Fibroblast of lung (primary cell): ENCODE measurements at regions not wholly inside any gene's neighbourhood (a gene's known extent, or its start where the extent isn't known, plus 50 kb on each side); places are given as distances from the start of the nearest gene placed in this dataset.

Experiments used
- DNase-seq, 2 donors: peaks; one replicate each; pipeline versions ENCODE4 v3.0.0 to v3.0.0-alpha.2; 2010; ENCODE audit warnings: low read depth in 2 of 2
- H2AFZ ChIP-seq: 2 replicates; pipeline ENCODE4 v1.5.1; 2012; ENCODE audit warnings: low read length, control low read depth, inconsistent platforms
- H3K27ac ChIP-seq: 2 replicates; pipeline ENCODE4 v1.5.1; 2011; ENCODE audit warnings: low read length, control low read depth; ENCODE audit not compliant: insufficient read depth
- H3K27me3 ChIP-seq: 2 replicates; pipeline ENCODE4 v1.5.1; 2011; ENCODE audit warnings: mild to moderate bottlenecking, low read length; ENCODE audit not compliant: control insufficient read depth, insufficient read depth
- H3K36me3 ChIP-seq: 2 replicates; pipeline ENCODE4 v1.5.1; 2011; ENCODE audit warnings: low read length; ENCODE audit not compliant: control insufficient read depth, insufficient read depth
- H3K4me1 ChIP-seq: 2 replicates; pipeline ENCODE4 v1.5.1; 2011; ENCODE audit warnings: low read length; ENCODE audit not compliant: control insufficient read depth, insufficient read depth; ENCODE audit errors: extremely low read depth
- H3K4me2 ChIP-seq: 2 replicates; pipeline ENCODE4 v1.5.1; 2011; ENCODE audit warnings: low read length, control low read depth; ENCODE audit not compliant: insufficient read depth; ENCODE audit errors: extremely low read depth
- H3K4me3 ChIP-seq, 4 experiments: fragments of 200-600 bp in 1 of 4; sonication (generic) in 1 of 4; replicated peaks in 1 of 4; 2 replicates each; pipeline ENCODE4 v1.5.1; 2011 to 2016; ENCODE audit warnings: low read length in 4 of 4, low read depth in 3 of 4, mild to moderate bottlenecking in 3 of 4, control low read depth in 2 of 4, inconsistent platforms in 1 of 4, mixed read lengths in 1 of 4; ENCODE audit not compliant: insufficient read depth in 1 of 4; ENCODE audit errors: control extremely low read depth in 1 of 4
- H3K79me2 ChIP-seq: 2 replicates; pipeline ENCODE4 v1.5.1; 2012; ENCODE audit warnings: mild to moderate bottlenecking, low read length, inconsistent platforms; ENCODE audit not compliant: control insufficient read depth, insufficient read depth
- H3K9ac ChIP-seq: 2 replicates; pipeline ENCODE4 v1.5.1; 2011; ENCODE audit warnings: mild to moderate bottlenecking, low read length, control low read depth; ENCODE audit not compliant: insufficient read depth
- H3K9me3 ChIP-seq: 2 replicates; pipeline ENCODE4 v1.5.1; 2012; ENCODE audit warnings: low read depth, low read length; ENCODE audit not compliant: control insufficient read depth, insufficient read depth
- H4K20me1 ChIP-seq: 2 replicates; pipeline ENCODE4 v1.5.1; 2011; ENCODE audit warnings: low read length; ENCODE audit not compliant: control insufficient read depth, insufficient read depth; ENCODE audit errors: extremely low read depth
- CTCF ChIP-seq, 2 donors: IDR thresholded peaks in 1 of 2; conservative IDR thresholded peaks in 1 of 2; 1 replicate in 1 of 2; 2 replicates in 1 of 2; pipeline ENCODE4 v1.5.1; 2011 to 2012; ENCODE audit warnings: low read length in 2 of 2, control low read depth in 1 of 2, inconsistent platforms in 1 of 2, low read depth in 1 of 2, mild to moderate bottlenecking in 1 of 2
- EZH2 ChIP-seq: IDR thresholded peaks from 2 replicates; pipeline ENCODE4 v1.5.1; 2012; ENCODE audit warnings: low read length, control low read depth, mild to moderate bottlenecking; ENCODE audit errors: missing control alignments

- TF ChIP-seq CTCF (conservative IDR thresholded peaks at IDR 0.05 in 1 of 2, IDR thresholded peaks at IDR 0.05 in 1 of 2; ENCODE audit: low read depth in 1 of 2, low read length in 2 of 2) (no peak), EZH2 (no peak)
- H3K9ac ChIP-seq, result no peak overlapping the region
Observed at GRCh38 chr14:98278800-98279199, 993.2 kb downstream of the BCL11B start.

GRCh38 chr14:98280436-98280835, 991.6 kb downstream of the BCL11B start:
- H3K4me2 ChIP-seq, result no peak overlapping the region
- TF ChIP-seq CTCF (conservative IDR thresholded peaks at IDR 0.05 in 1 of 2, IDR thresholded peaks at IDR 0.05 in 1 of 2; ENCODE audit: low read depth in 1 of 2, low read length in 2 of 2) (no peak), EZH2 (no peak)
- H3K27ac ChIP-seq, result no peak overlapping the region
- H3K4me1 ChIP-seq, result no peaks in the 10 kb centered on the region
- no peaks in the 10 kb centered on the region for H3K79me2 ChIP-seq
- no peaks in the 10 kb centered on the region for H3K27me3 ChIP-seq
- no peak overlapping the region for H2AFZ ChIP-seq
- H3K9ac ChIP-seq, result no peak overlapping the region
- DNase-seq, result no peak
- H3K9me3 ChIP-seq, result no peaks in the 10 kb centered on the region
- H3K36me3 ChIP-seq, result no peaks in the 10 kb centered on the region
- H4K20me1 ChIP-seq, result no peaks in the 10 kb centered on the region
- H3K4me3 ChIP-seq, result no peak overlapping the region

More at GRCh38 chr14:98278800-98279199, 993.2 kb downstream of the BCL11B start:
- DNase-seq, result peak in 1 of 2 donors; percentile 17
- H3K9me3 ChIP-seq, result no peaks in the 10 kb centered on the region
- no peaks in the 10 kb centered on the region for H3K27me3 ChIP-seq
- H2AFZ ChIP-seq, result no peak overlapping the region
- no peaks in the 10 kb centered on the region for H4K20me1 ChIP-seq
- H3K27ac ChIP-seq, result no peak overlapping the region
- no peak overlapping the region for H3K4me3 ChIP-seq
- H3K4me1 ChIP-seq, result no peaks in the 10 kb centered on the region
- H3K4me2 ChIP-seq, result no peak overlapping the region
- no peaks in the 10 kb centered on the region for H3K36me3 ChIP-seq
- H3K79me2 ChIP-seq, result no peaks in the 10 kb centered on the region

- no peak overlapping the region for H3K9ac ChIP-seq
- TF ChIP-seq EZH2 (no peak), CTCF (conservative IDR thresholded peaks at IDR 0.05 in 1 of 2, IDR thresholded peaks at IDR 0.05 in 1 of 2; ENCODE audit: low read depth in 1 of 2, low read length in 2 of 2) (no peak)
- H3K79me2 ChIP-seq, result no peaks in the 10 kb centered on the region
- no peaks in the 10 kb centered on the region for H4K20me1 ChIP-seq
- no peak overlapping the region for H3K4me3 ChIP-seq
- no peaks in the 10 kb centered on the region for H3K9me3 ChIP-seq
- no peak overlapping the region for H3K27ac ChIP-seq
- no peaks in the 10 kb centered on the region for H3K36me3 ChIP-seq
- DNase-seq, result no peak
- H3K27me3 ChIP-seq, result no peaks in the 10 kb centered on the region
- no peaks in the 10 kb centered on the region for H3K4me1 ChIP-seq
- no peak overlapping the region for H3K4me2 ChIP-seq
- no peak overlapping the region for H2AFZ ChIP-seq
Observed at GRCh38 chr14:98288825-98289224, 983.2 kb downstream of the BCL11B start.
